ENCODE measurements at regions not wholly inside any gene's neighbourhood (a gene's known extent, or its start where the extent isn't known, plus 50 kb on each side); places are given as distances from the start of the nearest gene placed in this dataset. TPM values are rescaled to one million over a fixed set of nuclear protein-coding genes. Genes with fewer than 3 reads are reported as not detected.
"Not testable (repeated sequence)": the region's sequence is repeated elsewhere in the genome, so short reads cannot be mapped to it uniquely, and the experiment has no call there.

DNA sequence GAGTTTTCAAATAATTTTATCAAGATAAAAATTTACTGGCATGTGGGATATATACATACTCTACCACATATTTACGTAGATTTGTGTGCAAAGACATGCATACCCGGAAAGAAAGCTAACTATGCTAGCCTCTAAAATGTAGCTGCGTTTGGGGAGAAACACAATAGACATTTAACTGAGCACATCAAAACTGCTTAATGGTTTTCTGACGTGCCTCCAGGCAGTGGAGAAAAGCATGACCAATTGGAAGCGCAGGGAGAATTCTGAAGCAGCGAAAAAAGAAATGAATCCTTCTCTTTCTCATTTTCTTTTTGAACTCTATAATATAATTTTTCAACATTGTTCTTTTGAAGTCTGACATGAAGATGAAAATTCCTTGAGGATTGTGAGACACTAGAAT, 60.3 kb upstream of the LYZL1 start:
- TF ChIP-seq, protein P1, sequence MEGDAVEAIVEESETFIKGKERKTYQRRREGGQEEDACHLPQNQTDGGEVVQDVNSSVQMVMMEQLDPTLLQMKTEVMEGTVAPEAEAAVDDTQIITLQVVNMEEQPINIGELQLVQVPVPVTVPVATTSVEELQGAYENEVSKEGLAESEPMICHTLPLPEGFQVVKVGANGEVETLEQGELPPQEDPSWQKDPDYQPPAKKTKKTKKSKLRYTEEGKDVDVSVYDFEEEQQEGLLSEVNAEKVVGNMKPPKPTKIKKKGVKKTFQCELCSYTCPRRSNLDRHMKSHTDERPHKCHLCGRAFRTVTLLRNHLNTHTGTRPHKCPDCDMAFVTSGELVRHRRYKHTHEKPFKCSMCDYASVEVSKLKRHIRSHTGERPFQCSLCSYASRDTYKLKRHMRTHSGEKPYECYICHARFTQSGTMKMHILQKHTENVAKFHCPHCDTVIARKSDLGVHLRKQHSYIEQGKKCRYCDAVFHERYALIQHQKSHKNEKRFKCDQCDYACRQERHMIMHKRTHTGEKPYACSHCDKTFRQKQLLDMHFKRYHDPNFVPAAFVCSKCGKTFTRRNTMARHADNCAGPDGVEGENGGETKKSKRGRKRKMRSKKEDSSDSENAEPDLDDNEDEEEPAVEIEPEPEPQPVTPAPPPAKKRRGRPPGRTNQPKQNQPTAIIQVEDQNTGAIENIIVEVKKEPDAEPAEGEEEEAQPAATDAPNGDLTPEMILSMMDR (IDR thresholded peaks at IDR 0.05), result no peak
- no peak for TF ChIP-seq POLR2A (IDR thresholded peaks at IDR 0.05)
- no peaks in the 10 kb centered on the region for H3K27me3 ChIP-seq
- intact Hi-C loops (cut with DNase I), result no loop called here
- no peak for ATAC-seq
- H3K36me3 ChIP-seq (replicated peaks in 1 of 2; ENCODE audit: insufficient read depth in 1 of 2, low read depth in 2 of 2), result no peaks in the 10 kb centered on the region
- H3K9me3 ChIP-seq, result no peaks in the 10 kb centered on the region
- no peaks in the 10 kb centered on the region for H3K4me1 ChIP-seq
- H3K4me3 ChIP-seq, result no peak overlapping the region
- no peak for DNase-seq
- WGBS, 2 donors, result 65 to 72% methylated on average over 6 of the region's 6 CpGs
- H3K27ac ChIP-seq, result no peak overlapping the region

DNA sequence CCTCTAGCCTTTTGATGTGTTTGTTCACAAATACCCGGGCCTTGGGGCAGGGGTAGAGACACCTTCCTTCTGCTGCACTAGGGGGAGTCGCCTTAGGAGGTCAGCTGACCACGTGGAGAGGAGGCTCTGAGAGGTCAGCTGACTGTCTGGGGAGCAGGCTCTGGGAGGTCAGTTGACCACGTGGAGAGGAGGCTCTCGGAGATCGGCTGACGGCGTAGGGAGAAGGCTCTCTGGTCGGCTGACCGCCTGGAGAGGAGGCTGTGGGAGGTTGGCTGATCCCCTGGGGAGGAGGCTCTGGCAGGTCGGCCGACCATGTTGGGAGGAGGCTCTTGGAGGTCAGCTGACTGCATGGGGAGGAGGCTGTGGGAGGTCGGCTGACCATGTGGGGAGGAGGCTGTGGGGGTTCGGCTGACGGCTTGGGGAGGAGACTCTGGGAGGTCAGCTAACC, 59.6 kb upstream of the LYZL1 start:
- no peak for DNase-seq
- Histone ChIP-seq H3K36me3 (replicated peaks in 1 of 2; ENCODE audit: insufficient read depth in 1 of 2, low read depth in 2 of 2) (no peaks in the 10 kb centered on the region), H3K27ac (no peak overlapping the region), H3K4me3 (no peak overlapping the region), H3K27me3 (no peaks in the 10 kb centered on the region), H3K4me1 (no peaks in the 10 kb centered on the region), H3K9me3 (no peaks in the 10 kb centered on the region)
- intact Hi-C loops (cut with DNase I), result no loop called here
- WGBS, 2 donors, result 76 to 77% methylated on average over 13 to 15 of the region's 15 CpGs
- no peak for ATAC-seq
- TF ChIP-seq, protein P1 (IDR thresholded peaks at IDR 0.05), result no peak
- no peak for TF ChIP-seq POLR2A (IDR thresholded peaks at IDR 0.05)

DNA sequence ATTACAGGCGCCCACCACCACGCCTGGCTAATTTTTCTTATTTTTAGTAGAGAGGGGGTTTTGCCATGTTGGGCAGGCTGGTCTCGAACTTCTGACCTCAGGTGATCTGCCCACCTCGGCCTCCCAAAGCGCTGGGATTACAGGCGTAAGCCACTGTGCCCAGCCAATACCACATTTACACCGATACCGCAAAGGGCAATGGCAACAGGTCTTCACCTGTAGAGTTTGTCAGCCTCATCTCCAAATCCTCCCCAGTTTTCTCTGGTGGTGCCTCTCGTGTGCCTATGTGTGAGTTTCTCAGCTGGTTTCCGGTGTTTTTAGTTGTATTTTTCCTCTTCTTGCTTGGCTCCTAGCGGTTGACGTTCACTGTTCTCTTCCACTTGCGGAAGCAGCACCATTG, 52.0 kb upstream of the LYZL1 start:
- H3K27ac ChIP-seq; ATAC-seq; H3K4me1 ChIP-seq; H3K9me3 ChIP-seq; DNase-seq; H3K27me3 ChIP-seq; H3K36me3 ChIP-seq (replicated peaks in 1 of 2; ENCODE audit: insufficient read depth in 1 of 2, low read depth in 2 of 2); intact Hi-C loops (cut with DNase I); H3K4me3 ChIP-seq: not testable (repeated sequence)
- WGBS, 2 donors, result 84 to 88% methylated on average over 13 of the region's 13 CpGs

GRCh38 chr10:29237786-29238185, 51.1 kb upstream of the LYZL1 start:
- Histone ChIP-seq H3K4me3 (no peak overlapping the region), H3K9me3 (no peaks in the 10 kb centered on the region), H3K36me3 (replicated peaks in 1 of 2; ENCODE audit: insufficient read depth in 1 of 2, low read depth in 2 of 2) (no peaks in the 10 kb centered on the region), H3K27me3 (no peaks in the 10 kb centered on the region), H3K27ac (no peak overlapping the region), H3K4me1 (no peaks in the 10 kb centered on the region)
- no peak for DNase-seq
- no peak for TF ChIP-seq POLR2A (IDR thresholded peaks at IDR 0.05)
- TF ChIP-seq, protein P1 (IDR thresholded peaks at IDR 0.05), result no peak
- no peak for ATAC-seq
- 39 to 59% methylated on average over 5 of the region's 5 CpGs for WGBS, 2 donors
- intact Hi-C loops (cut with DNase I), result no loop called here

GRCh38 chr10:29238523-29239135, 50.2 kb upstream of the LYZL1 start:
- intact Hi-C loops (cut with DNase I), result no loop called here
- ATAC-seq (no peak), DNase-seq (no peak)
- no peaks in the 10 kb centered on the region for H3K27me3 ChIP-seq
- no peaks in the 10 kb centered on the region for H3K9me3 ChIP-seq
- H3K27ac ChIP-seq, result no peak overlapping the region
- no peaks in the 10 kb centered on the region for H3K36me3 ChIP-seq (replicated peaks in 1 of 2; ENCODE audit: insufficient read depth in 1 of 2, low read depth in 2 of 2)
- no peak for TF ChIP-seq POLR2A (IDR thresholded peaks at IDR 0.05)
- TF ChIP-seq, protein P1 (IDR thresholded peaks at IDR 0.05), result no peak
- H3K4me1 ChIP-seq, result no peaks in the 10 kb centered on the region
- H3K4me3 ChIP-seq, result no peak overlapping the region
- 67 to 69% methylated on average over 3 of the region's 3 CpGs for WGBS, 2 donors

Small RNAs in the stretch of these regions (small RNA-seq; reads per million reads assigned to genes)
- not detected for gene AL355376.1
- gene AL355376.2, result not detected
- not detected for gene RNA5SP308
- not detected for gene RNU6-270P
